B cell (primary cell): ENCODE measurements at regions not wholly inside any gene's neighbourhood (a gene's known extent, or its start where the extent isn't known, plus 50 kb on each side); places are given as distances from the start of the nearest gene placed in this dataset.

ENCODE experiments used
- ATAC-seq: fragments of 200-7000 bp; cut with Tn5 transposase; one replicate; pipeline ENCODE4 v1.10.0; 2021; ENCODE audit warnings: low read depth, mild to moderate bottlenecking, moderate number of reproducible peaks, moderate library complexity
- CTCF ChIA-PET: fragments of 350-600 bp; sonication (Branson Sonifier 250); formaldehyde crosslinking; loops from one replicate; lab custom pipeline; 2021; ENCODE audit warnings: antibody characterized with exemption, inconsistent platforms; lab: Charles Lee
- POLR2A ChIA-PET: fragments of 350-600 bp; sonication (Branson Sonifier 250); formaldehyde crosslinking; loops from one replicate; lab custom pipeline; 2021; ENCODE audit warnings: antibody characterized with exemption; lab: Charles Lee
- DNase-seq: peaks from one replicate; pipeline ENCODE4 v3.0.0; 2013
- H2AFZ ChIP-seq: 2 replicates; pipeline ENCODE4 v1.6.1; 2012; ENCODE audit warnings: mild to moderate bottlenecking, low read depth, low read length; ENCODE audit not compliant: insufficient read depth, poor library complexity, severe bottlenecking
- H3K27ac ChIP-seq, 2 donors: 1 replicate in 1 of 2; 2 replicates in 1 of 2; pipeline ENCODE4 v1.5.1; 2012 to 2013; ENCODE audit warnings: low read length in 2 of 2, mild to moderate bottlenecking in 2 of 2, moderate library complexity in 1 of 2
- H3K27me3 ChIP-seq, 4 experiments: fragments of 200-600 bp in 1 of 4; sonication (generic) in 1 of 4; replicated peaks in 1 of 4; 1 replicate in 2 of 4; 2 replicates in 2 of 4; pipeline versions ENCODE4 v1.6.1 to v1.7.0; 2013 to 2016; ENCODE audit warnings: low read length in 3 of 4, mild to moderate bottlenecking in 2 of 4, mixed read lengths in 1 of 4, moderate library complexity in 1 of 4; ENCODE audit not compliant: insufficient read depth in 4 of 4, control insufficient read depth in 3 of 4; ENCODE audit errors: control extremely low read depth in 1 of 4
- H3K36me3 ChIP-seq, 2 experiments: replicated peaks in 1 of 2; 1 replicate in 1 of 2; 2 replicates in 1 of 2; pipeline versions ENCODE4 v1.6.1 to v1.7.1; 2013; ENCODE audit warnings: low read length in 1 of 2; ENCODE audit not compliant: insufficient read depth in 2 of 2, control insufficient read depth in 1 of 2; ENCODE audit errors: control extremely low read depth in 1 of 2, extremely low read depth in 1 of 2
- H3K4me1 ChIP-seq, 2 donors: fragments of 200-600 bp in 1 of 2; sonication (generic) in 1 of 2; 1 replicate in 1 of 2; 2 replicates in 1 of 2; pipeline versions ENCODE4 v1.5.1 to v1.6.1; 2013 to 2017; ENCODE audit warnings: low read length in 2 of 2; ENCODE audit not compliant: control insufficient read depth in 2 of 2, insufficient read depth in 2 of 2
- H3K4me2 ChIP-seq: replicated peaks from 2 replicates; pipeline ENCODE3; 2012; ENCODE audit warnings: mild to moderate bottlenecking, low read depth, low read length; ENCODE audit not compliant: poor library complexity, severe bottlenecking
- H3K4me3 ChIP-seq, 5 experiments: fragments of 200-600 bp in 1 of 5; sonication (generic) in 1 of 5; 1 replicate in 3 of 5; 2 replicates in 2 of 5; pipeline versions ENCODE4 v1.5.1 to v1.7.0; 2011 to 2016; ENCODE audit warnings: low read length in 4 of 5, mild to moderate bottlenecking in 4 of 5, low read depth in 2 of 5, control low read depth in 1 of 5, moderate library complexity in 1 of 5; ENCODE audit not compliant: insufficient read depth in 1 of 5; ENCODE audit errors: control extremely low read depth in 1 of 5, extremely low read depth in 1 of 5
- H3K79me2 ChIP-seq: fragments of 200-600 bp; sonication (generic); one replicate; pipeline ENCODE4 v1.6.0; 2016; ENCODE audit warnings: low read length; ENCODE audit not compliant: control insufficient read depth, insufficient read depth
- H3K9ac ChIP-seq: fragments of 200-600 bp; sonication (generic); 2 replicates; pipeline ENCODE4 v1.6.1; 2017; ENCODE audit warnings: mild to moderate bottlenecking, low read length, moderate library complexity
- H3K9me3 ChIP-seq, 3 donors: one replicate each; pipeline versions ENCODE4 v1.6.1 to v1.7.1; 2013; ENCODE audit warnings: low read length in 2 of 3; ENCODE audit not compliant: control insufficient read depth in 2 of 3, insufficient read depth in 1 of 3; ENCODE audit errors: control extremely low read depth in 1 of 3
- H4K20me1 ChIP-seq: 2 replicates; pipeline ENCODE4 v1.6.0; 2012; ENCODE audit warnings: mild to moderate bottlenecking, low read length; ENCODE audit not compliant: insufficient read depth, control insufficient read depth, poor library complexity, severe bottlenecking
- H3K27ac Mint-ChIP-seq: one replicate; pipeline ENCODE4 v1.8.0; 2021; ENCODE audit warnings: mixed read lengths
- H3K27me3 Mint-ChIP-seq: one replicate; pipeline ENCODE4 v1.8.0; 2021; ENCODE audit warnings: mixed read lengths
- H3K4me1 Mint-ChIP-seq: one replicate; pipeline ENCODE4 v1.8.0; 2021; ENCODE audit warnings: mixed read lengths
- H3K4me3 Mint-ChIP-seq: one replicate; pipeline ENCODE4 v1.8.0; 2021; ENCODE audit warnings: mixed read lengths
- H3K9me3 Mint-ChIP-seq: one replicate; pipeline ENCODE4 v1.8.0; 2022; ENCODE audit warnings: mixed read lengths; ENCODE audit not compliant: insufficient read depth
- CTCF ChIP-seq: fragments of 200-600 bp; IDR thresholded peaks from one replicate; pipeline ENCODE4 v1.8.0; 2022; ENCODE audit warnings: antibody characterized with exemption, mild to moderate bottlenecking
- EZH2 ChIP-seq: IDR thresholded peaks from 2 replicates; pipeline ENCODE4 v1.6.1; 2012; ENCODE audit warnings: borderline replicate concordance, low read depth, mild to moderate bottlenecking, moderate library complexity, low read length; ENCODE audit not compliant: insufficient read depth, poor library complexity, severe bottlenecking
- WGBS: methylation state at CpG from one replicate; pipeline ENCODE4 v1.1.5; 2013; ENCODE audit warnings: missing lambda C conversion rate; ENCODE audit not compliant: insufficient coverage; 5-methylcytosine and 5-hydroxymethylcytosine counted together
- intact Hi-C: fragments of 100-400 bp; cut with micrococcal nuclease; formaldehyde crosslinking; loops from one replicate; pipeline ENCODE4 v1.10.0; 2022

- CTCF ChIA-PET = no interaction called here
- intact Hi-C loops = no loop called here
These were observed 80.1 kb upstream of the CTNNA2 start for GRCh38 chr2:79432731-79433146.

GRCh38 chr2:79428745-79429144, 84.1 kb upstream of the CTNNA2 start:
- no peak for ATAC-seq
- H3K79me2 ChIP-seq = no peaks in the 10 kb centered on the region
- H3K4me3 Mint-ChIP-seq = no peak overlapping the region
- no peak overlapping the region for H2AFZ ChIP-seq
- H3K9me3 ChIP-seq = no peaks in the 10 kb centered on the region
- H3K27me3 ChIP-seq = no peaks in the 10 kb centered on the region
- no peaks in the 10 kb centered on the region for H3K9me3 Mint-ChIP-seq
- H3K9ac ChIP-seq = no peak overlapping the region
- no peaks in the 10 kb centered on the region for H3K4me1 ChIP-seq
- no peak overlapping the region for H3K27ac Mint-ChIP-seq
- intact Hi-C loops = no loop called here
- no peaks in the 10 kb centered on the region for H4K20me1 ChIP-seq
- no peak overlapping the region for H3K4me3 ChIP-seq
- no peak for TF ChIP-seq EZH2
- TF ChIP-seq CTCF = no peak
- no peak overlapping the region for H3K27ac ChIP-seq
- DNase-seq = no peak
- ChIA-PET POLR2A (no interaction called here), CTCF (no interaction called here)
- 67% methylated on average over 1 of the region's 1 CpG for WGBS
- H3K4me2 ChIP-seq = no peak overlapping the region
- no peaks in the 10 kb centered on the region for H3K27me3 Mint-ChIP-seq
- no peaks in the 10 kb centered on the region for H3K36me3 ChIP-seq
- H3K4me1 Mint-ChIP-seq = no peaks in the 10 kb centered on the region

More at GRCh38 chr2:79432731-79433146, 80.1 kb upstream of the CTNNA2 start:
- 74% methylated on average over 3 of the region's 3 CpGs for WGBS
- Histone ChIP-seq H3K36me3 (no peaks in the 10 kb centered on the region), H3K9me3 (peaks cover 0 to 5% (median 0%) of the 10 kb centered on the region in 3 donors), H3K27ac (no peak overlapping the region), H3K4me3 (no peak overlapping the region), H3K4me2 (no peak overlapping the region), H4K20me1 (no peaks in the 10 kb centered on the region), H3K27me3 (no peaks in the 10 kb centered on the region), H3K4me1 (no peaks in the 10 kb centered on the region), H3K79me2 (no peaks in the 10 kb centered on the region), H2AFZ (no peak overlapping the region), H3K9ac (no peak overlapping the region)
- no peaks in the 10 kb centered on the region for H3K4me1 Mint-ChIP-seq
- POLR2A ChIA-PET = no interaction called here
- H3K27ac Mint-ChIP-seq = no peak overlapping the region
- DNase-seq (no peak), ATAC-seq (no peak)
- H3K9me3 Mint-ChIP-seq = no peaks in the 10 kb centered on the region
- no peaks in the 10 kb centered on the region for H3K27me3 Mint-ChIP-seq
- TF ChIP-seq EZH2 (no peak), CTCF (no peak)
- H3K4me3 Mint-ChIP-seq = no peak overlapping the region
